Astrocyte (in vitro differentiated cells and primary cell): ENCODE measurements at regions not wholly inside any gene's neighbourhood (a gene's known extent, or its start where the extent isn't known, plus 50 kb on each side); places are given as distances from the start of the nearest gene placed in this dataset.

ENCODE experiments used
- DNase-seq: peaks from one replicate; pipeline ENCODE4 v3.0.0-alpha.2; 2010; ENCODE audit warnings: low read depth
- FAIRE-seq: peaks from 2 replicates; lab custom pipeline; 2011; peaks lifted over from hg19 to GRCh38; lab: Jason Lieb, UNC
- H2AFZ ChIP-seq: 2 replicates; pipeline ENCODE4 v1.6.0; 2012; ENCODE audit warnings: low read depth, low read length, inconsistent platforms
- H3K27ac ChIP-seq: 2 replicates; pipeline ENCODE4 v1.5.1; 2011; ENCODE audit warnings: low read depth, low read length, inconsistent platforms
- H3K27me3 ChIP-seq: 2 replicates; pipeline ENCODE4 v1.6.0; 2011; ENCODE audit warnings: low read length, inconsistent platforms; ENCODE audit not compliant: insufficient read depth
- H3K36me3 ChIP-seq: 2 replicates; pipeline ENCODE4 v1.5.1; 2011; ENCODE audit warnings: low read length, inconsistent platforms; ENCODE audit not compliant: insufficient read depth
- H3K4me1 ChIP-seq: 2 replicates; pipeline ENCODE4 v1.5.1; 2011; ENCODE audit warnings: low read length, inconsistent platforms; ENCODE audit not compliant: insufficient read depth
- H3K4me2 ChIP-seq: 2 replicates; pipeline ENCODE4 v1.6.0; 2012; ENCODE audit warnings: low read length, inconsistent platforms
- H3K4me3 ChIP-seq: 2 replicates; pipeline ENCODE4 v1.5.1; 2011; ENCODE audit warnings: low read depth, mild to moderate bottlenecking, low read length, inconsistent platforms; ENCODE audit not compliant: insufficient read depth
- H3K79me2 ChIP-seq: 2 replicates; pipeline ENCODE4 v1.6.0; 2012; ENCODE audit warnings: mild to moderate bottlenecking, low read length, inconsistent platforms; ENCODE audit not compliant: insufficient read depth
- H3K9ac ChIP-seq: 2 replicates; pipeline ENCODE4 v1.6.0; 2012; ENCODE audit warnings: mild to moderate bottlenecking, low read length, inconsistent platforms
- H3K9me3 ChIP-seq: 2 replicates; pipeline ENCODE4 v1.5.1; 2012; ENCODE audit warnings: low read depth, mild to moderate bottlenecking, low read length, inconsistent platforms; ENCODE audit not compliant: insufficient read depth
- H4K20me1 ChIP-seq: 2 replicates; pipeline ENCODE4 v1.6.0; 2012; ENCODE audit warnings: low read length, inconsistent platforms; ENCODE audit not compliant: insufficient read depth
- H3K27ac Mint-ChIP-seq: one replicate; pipeline ENCODE4 v1.8.0; 2021; ENCODE audit warnings: mild to moderate bottlenecking, mixed read lengths; ENCODE audit not compliant: unreplicated experiment
- H3K27me3 Mint-ChIP-seq: one replicate; pipeline ENCODE4 v1.8.0; 2021; ENCODE audit warnings: low read depth, mixed read lengths; ENCODE audit not compliant: unreplicated experiment
- H3K36me3 Mint-ChIP-seq: one replicate; pipeline ENCODE4 v1.8.0; 2021; ENCODE audit warnings: low read depth, mixed read lengths; ENCODE audit not compliant: unreplicated experiment
- H3K4me1 Mint-ChIP-seq: one replicate; pipeline ENCODE4 v1.8.0; 2021; ENCODE audit warnings: low read depth, mixed read lengths; ENCODE audit not compliant: unreplicated experiment
- H3K4me3 Mint-ChIP-seq: one replicate; pipeline ENCODE4 v1.8.0; 2021; ENCODE audit warnings: mild to moderate bottlenecking, moderate library complexity, mixed read lengths; ENCODE audit not compliant: unreplicated experiment
- H3K9me3 Mint-ChIP-seq: one replicate; pipeline ENCODE4 v1.8.0; 2021; ENCODE audit warnings: mild to moderate bottlenecking, mixed read lengths; ENCODE audit not compliant: unreplicated experiment
- CTCF ChIP-seq: IDR thresholded peaks from 2 replicates; pipeline ENCODE4 v1.5.1; 2011; ENCODE audit warnings: low read depth, mild to moderate bottlenecking, inconsistent platforms, low read length, moderate library complexity; ENCODE audit not compliant: insufficient read depth
- EZH2 ChIP-seq: IDR thresholded peaks from 2 replicates; pipeline ENCODE4 v1.6.1; 2012; ENCODE audit warnings: mild to moderate bottlenecking, low read length, inconsistent platforms; ENCODE audit not compliant: insufficient read depth

GRCh38 chr6:44730771-44731391, 343.4 kb downstream of the CDC5L start:
- no peak for FAIRE-seq
- H3K79me2 ChIP-seq, result no peaks in the 10 kb centered on the region
- no peak overlapping the region for H3K9ac ChIP-seq
- Mint-ChIP-seq H3K9me3 (no peaks in the 10 kb centered on the region), H3K36me3 (no peaks in the 10 kb centered on the region), H3K4me1 (peaks cover 16% of the 10 kb centered on the region), H3K4me3 (no peak overlapping the region), H3K27me3 (peaks cover 9% of the 10 kb centered on the region), H3K27ac (no peak overlapping the region)
- no peak overlapping the region for H3K4me3 ChIP-seq
- no peaks in the 10 kb centered on the region for H4K20me1 ChIP-seq
- H3K27ac ChIP-seq, result no peak overlapping the region
- H3K36me3 ChIP-seq, result no peaks in the 10 kb centered on the region
- peak; percentile 79 for DNase-seq
- peaks cover 11% of the 10 kb centered on the region for H3K4me1 ChIP-seq
- TF ChIP-seq CTCF (no peak), EZH2 (no peak)
- H2AFZ ChIP-seq, result no peak overlapping the region
- peak overlapping the region; percentile 65 for H3K4me2 ChIP-seq
- H3K9me3 ChIP-seq, result no peaks in the 10 kb centered on the region
- peaks cover 3% of the 10 kb centered on the region for H3K27me3 ChIP-seq

DNA sequence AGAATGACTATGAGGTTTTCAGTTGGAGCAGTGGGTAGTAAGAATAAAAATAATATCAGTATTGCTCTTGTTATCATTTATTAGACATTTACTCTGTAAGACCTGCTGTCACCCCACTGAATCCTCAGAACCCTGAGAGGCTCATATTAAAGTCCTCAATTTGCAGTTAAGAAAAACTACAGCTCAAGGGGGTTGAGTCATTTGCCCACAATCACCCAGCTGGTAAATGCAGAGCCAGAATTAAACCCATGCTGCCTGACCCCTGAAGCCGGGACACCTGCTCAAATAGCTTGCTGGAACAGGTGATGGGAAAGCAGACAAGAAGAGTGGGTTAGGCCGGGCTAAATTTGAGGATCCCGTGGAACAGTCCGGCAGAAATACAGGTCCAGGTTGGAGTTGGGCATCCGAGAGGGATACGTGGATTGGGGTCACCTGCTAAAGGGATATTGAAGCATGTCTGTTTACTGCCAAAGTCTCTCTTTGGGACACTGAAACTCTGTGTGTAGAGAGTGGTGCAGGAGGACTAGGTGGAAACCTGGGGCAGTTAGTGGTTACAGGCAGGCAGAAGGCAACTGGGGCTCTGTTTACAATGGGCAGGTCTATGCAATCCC, 344.1 kb downstream of the CDC5L start:
- no peaks in the 10 kb centered on the region for H3K36me3 Mint-ChIP-seq
- Histone ChIP-seq H3K4me1 (peaks cover 11% of the 10 kb centered on the region), H3K9ac (no peak overlapping the region), H3K27me3 (peaks cover 3% of the 10 kb centered on the region), H3K36me3 (no peaks in the 10 kb centered on the region), H3K27ac (no peak overlapping the region), H4K20me1 (no peaks in the 10 kb centered on the region), H3K4me3 (no peak overlapping the region), H3K79me2 (no peaks in the 10 kb centered on the region), H3K4me2 (peak overlapping the region; percentile 65), H2AFZ (no peak overlapping the region), H3K9me3 (no peaks in the 10 kb centered on the region)
- no peak for TF ChIP-seq CTCF
- TF ChIP-seq EZH2, result no peak
- no peak overlapping the region for H3K27ac Mint-ChIP-seq
- no peak overlapping the region for H3K4me3 Mint-ChIP-seq
- H3K27me3 Mint-ChIP-seq, result peaks cover 9% of the 10 kb centered on the region
- DNase-seq (peak; percentile 25), FAIRE-seq (no peak)
- H3K4me1 Mint-ChIP-seq, result peaks cover 16% of the 10 kb centered on the region
- H3K9me3 Mint-ChIP-seq, result no peaks in the 10 kb centered on the region

DNA sequence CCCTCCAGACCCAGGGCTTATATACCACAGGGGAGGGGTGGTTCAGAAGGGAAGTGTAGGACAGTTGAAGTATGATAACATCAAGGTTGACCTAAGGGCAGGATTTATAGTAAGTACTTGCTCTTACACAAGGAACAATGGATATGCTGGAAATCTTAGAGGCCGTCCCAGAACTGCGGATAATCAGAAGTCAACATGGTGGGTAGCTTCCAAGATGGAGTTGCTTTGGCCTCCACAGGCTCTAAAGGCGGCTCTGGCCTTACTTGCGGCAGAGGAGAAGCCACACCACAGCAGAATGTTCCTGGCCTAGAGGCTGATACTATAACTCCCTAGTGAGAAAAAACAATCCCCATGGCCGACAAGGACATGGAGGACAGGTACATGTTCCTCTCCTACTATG, 344.7 kb downstream of the CDC5L start:
- DNase-seq (no peak), FAIRE-seq (no peak)
- no peak overlapping the region for H2AFZ ChIP-seq
- H3K9me3 ChIP-seq, result no peaks in the 10 kb centered on the region
- H3K27ac ChIP-seq, result no peak overlapping the region
- no peak overlapping the region for H3K9ac ChIP-seq
- H3K4me1 ChIP-seq, result peaks cover 11% of the 10 kb centered on the region
- Mint-ChIP-seq H3K27ac (no peak overlapping the region), H3K36me3 (no peaks in the 10 kb centered on the region), H3K4me1 (peaks cover 16% of the 10 kb centered on the region), H3K9me3 (no peaks in the 10 kb centered on the region), H3K27me3 (peaks cover 9% of the 10 kb centered on the region), H3K4me3 (no peak overlapping the region)
- H3K27me3 ChIP-seq, result peaks cover 3% of the 10 kb centered on the region
- no peak overlapping the region for H3K4me3 ChIP-seq
- no peaks in the 10 kb centered on the region for H3K79me2 ChIP-seq
- TF ChIP-seq CTCF (no peak), EZH2 (no peak)
- H4K20me1 ChIP-seq, result no peaks in the 10 kb centered on the region
- H3K36me3 ChIP-seq, result no peaks in the 10 kb centered on the region
- no peak overlapping the region for H3K4me2 ChIP-seq
